ENCODE measurements at regions not wholly inside any gene's neighbourhood (a gene's known extent, or its start where the extent isn't known, plus 50 kb on each side); places are given as distances from the start of the nearest gene placed in this dataset.

- no peak for DNase-seq
Observed at GRCh38 chr2:133721118-133721517, 152.9 kb upstream of the NCKAP5 start.

- no peak for DNase-seq
Observed at GRCh38 chr2:133723133-133723532, 154.9 kb upstream of the NCKAP5 start.

- DNase-seq = no peak
Observed at GRCh38 chr2:133726973-133727372, 158.7 kb upstream of the NCKAP5 start.

- DNase-seq = no peak
Observed at GRCh38 chr2:133732059-133732458, 163.8 kb upstream of the NCKAP5 start.

GRCh38 chr2:133732982-133733900 lies 165.0 kb upstream of the NCKAP5 start:
- no peak for DNase-seq

GRCh38 chr2:133733901-133734255 lies 165.6 kb upstream of the NCKAP5 start:
- no peak for DNase-seq

- no peak for DNase-seq
Observed at GRCh38 chr2:133734716-133735495, 166.6 kb upstream of the NCKAP5 start.

- no peak for DNase-seq
Observed at GRCh38 chr2:133736674-133737073, 168.4 kb upstream of the NCKAP5 start.

GRCh38 chr2:133737242-133737993 lies 169.2 kb upstream of the NCKAP5 start:
- no peak for DNase-seq

- DNase-seq = no peak
Observed at GRCh38 chr2:133739039-133739438, 170.8 kb upstream of the NCKAP5 start.

GRCh38 chr2:133740500-133740899 lies 172.2 kb upstream of the NCKAP5 start:
- no peak for DNase-seq

- DNase-seq = no peak
Observed at GRCh38 chr2:133748007-133748700, 179.9 kb upstream of the NCKAP5 start.

GRCh38 chr2:133753665-133754064 lies 185.4 kb upstream of the NCKAP5 start:
- no peak for DNase-seq

GRCh38 chr2:133755480-133756300 lies 187.4 kb upstream of the NCKAP5 start:
- DNase-seq = peak; percentile 80

GRCh38 chr2:133756833-133757232 lies 188.6 kb upstream of the NCKAP5 start:
- DNase-seq = no peak

GRCh38 chr2:133760376-133760775 lies 192.1 kb upstream of the NCKAP5 start:
- no peak for DNase-seq

GRCh38 chr2:133765658-133766057 lies 197.4 kb upstream of the NCKAP5 start:
- DNase-seq = peak; percentile 59

GRCh38 chr2:133766164-133766832 lies 198.0 kb upstream of the NCKAP5 start:
- no peak for DNase-seq

- no peak for DNase-seq
Observed at GRCh38 chr2:133768256-133768655, 200.0 kb upstream of the NCKAP5 start.

GRCh38 chr2:133768658-133769435 lies 200.6 kb upstream of the NCKAP5 start:
- no peak for DNase-seq

Measured in hindlimb muscle (tissue), 1 donor.